ENCODE measurements at regions not wholly inside any gene's neighbourhood (a gene's known extent, or its start where the extent isn't known, plus 50 kb on each side); places are given as distances from the start of the nearest gene placed in this dataset.

DNA sequence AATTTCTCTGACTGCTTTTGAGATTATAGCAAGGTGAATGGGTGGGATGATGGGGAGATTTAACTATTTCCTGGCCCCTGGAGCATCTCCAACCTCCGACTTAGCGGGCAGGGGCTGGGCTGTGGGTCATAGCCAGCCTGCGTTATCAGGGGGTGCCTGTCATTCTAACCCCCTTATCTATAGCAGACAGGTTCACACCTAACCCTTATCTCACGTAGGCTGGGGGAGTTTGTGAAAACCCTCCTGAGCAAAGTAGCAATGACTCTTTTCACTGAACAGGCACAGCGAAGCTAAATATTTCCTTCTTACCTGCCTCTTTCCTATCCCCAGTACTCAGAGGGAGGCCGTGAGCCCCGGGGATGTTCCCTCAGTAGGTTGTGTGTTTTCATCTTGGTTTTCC is 511.4 kb upstream of the B3GAT1 start:
- TF ChIP-seq, protein P1, sequence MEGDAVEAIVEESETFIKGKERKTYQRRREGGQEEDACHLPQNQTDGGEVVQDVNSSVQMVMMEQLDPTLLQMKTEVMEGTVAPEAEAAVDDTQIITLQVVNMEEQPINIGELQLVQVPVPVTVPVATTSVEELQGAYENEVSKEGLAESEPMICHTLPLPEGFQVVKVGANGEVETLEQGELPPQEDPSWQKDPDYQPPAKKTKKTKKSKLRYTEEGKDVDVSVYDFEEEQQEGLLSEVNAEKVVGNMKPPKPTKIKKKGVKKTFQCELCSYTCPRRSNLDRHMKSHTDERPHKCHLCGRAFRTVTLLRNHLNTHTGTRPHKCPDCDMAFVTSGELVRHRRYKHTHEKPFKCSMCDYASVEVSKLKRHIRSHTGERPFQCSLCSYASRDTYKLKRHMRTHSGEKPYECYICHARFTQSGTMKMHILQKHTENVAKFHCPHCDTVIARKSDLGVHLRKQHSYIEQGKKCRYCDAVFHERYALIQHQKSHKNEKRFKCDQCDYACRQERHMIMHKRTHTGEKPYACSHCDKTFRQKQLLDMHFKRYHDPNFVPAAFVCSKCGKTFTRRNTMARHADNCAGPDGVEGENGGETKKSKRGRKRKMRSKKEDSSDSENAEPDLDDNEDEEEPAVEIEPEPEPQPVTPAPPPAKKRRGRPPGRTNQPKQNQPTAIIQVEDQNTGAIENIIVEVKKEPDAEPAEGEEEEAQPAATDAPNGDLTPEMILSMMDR (IDR thresholded peaks at IDR 0.05 in 2 of 3, conservative IDR thresholded peaks at IDR 0.05 in 1 of 3; ENCODE audit: borderline replicate concordance in 1 of 3, insufficient read depth in 1 of 3, low read depth in 2 of 3, low read length in 2 of 3) = no peak
- TF ChIP-seq POLR2AphosphoS5 (IDR thresholded peaks at IDR 0.05; ENCODE audit: low read depth, low read length) = no peak
- no peak for TF ChIP-seq POLR2A (IDR thresholded peaks at IDR 0.05; ENCODE audit: borderline replicate concordance, extremely low read depth, insufficient read depth, insufficient read length)
- no peak for TF ChIP-seq EZH2 (IDR thresholded peaks at IDR 0.05)
- TF ChIP-seq ZNF274 (IDR thresholded peaks at IDR 0.05; ENCODE audit: low read depth, low read length) = no peak
- TF ChIP-seq YY1 (IDR thresholded peaks at IDR 0.05; ENCODE audit: extremely low read depth, insufficient replicate concordance, low read depth, low read length) = no peak
- no peak for TF ChIP-seq JUND (IDR thresholded peaks at IDR 0.05)
- TF ChIP-seq, protein P2, sequence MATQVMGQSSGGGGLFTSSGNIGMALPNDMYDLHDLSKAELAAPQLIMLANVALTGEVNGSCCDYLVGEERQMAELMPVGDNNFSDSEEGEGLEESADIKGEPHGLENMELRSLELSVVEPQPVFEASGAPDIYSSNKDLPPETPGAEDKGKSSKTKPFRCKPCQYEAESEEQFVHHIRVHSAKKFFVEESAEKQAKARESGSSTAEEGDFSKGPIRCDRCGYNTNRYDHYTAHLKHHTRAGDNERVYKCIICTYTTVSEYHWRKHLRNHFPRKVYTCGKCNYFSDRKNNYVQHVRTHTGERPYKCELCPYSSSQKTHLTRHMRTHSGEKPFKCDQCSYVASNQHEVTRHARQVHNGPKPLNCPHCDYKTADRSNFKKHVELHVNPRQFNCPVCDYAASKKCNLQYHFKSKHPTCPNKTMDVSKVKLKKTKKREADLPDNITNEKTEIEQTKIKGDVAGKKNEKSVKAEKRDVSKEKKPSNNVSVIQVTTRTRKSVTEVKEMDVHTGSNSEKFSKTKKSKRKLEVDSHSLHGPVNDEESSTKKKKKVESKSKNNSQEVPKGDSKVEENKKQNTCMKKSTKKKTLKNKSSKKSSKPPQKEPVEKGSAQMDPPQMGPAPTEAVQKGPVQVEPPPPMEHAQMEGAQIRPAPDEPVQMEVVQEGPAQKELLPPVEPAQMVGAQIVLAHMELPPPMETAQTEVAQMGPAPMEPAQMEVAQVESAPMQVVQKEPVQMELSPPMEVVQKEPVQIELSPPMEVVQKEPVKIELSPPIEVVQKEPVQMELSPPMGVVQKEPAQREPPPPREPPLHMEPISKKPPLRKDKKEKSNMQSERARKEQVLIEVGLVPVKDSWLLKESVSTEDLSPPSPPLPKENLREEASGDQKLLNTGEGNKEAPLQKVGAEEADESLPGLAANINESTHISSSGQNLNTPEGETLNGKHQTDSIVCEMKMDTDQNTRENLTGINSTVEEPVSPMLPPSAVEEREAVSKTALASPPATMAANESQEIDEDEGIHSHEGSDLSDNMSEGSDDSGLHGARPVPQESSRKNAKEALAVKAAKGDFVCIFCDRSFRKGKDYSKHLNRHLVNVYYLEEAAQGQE (IDR thresholded peaks at IDR 0.05; ENCODE audit: low read depth) = no peak
- no peak for TF ChIP-seq SP1 (IDR thresholded peaks at IDR 0.05; ENCODE audit: low read depth)
- TF ChIP-seq, protein P3, sequence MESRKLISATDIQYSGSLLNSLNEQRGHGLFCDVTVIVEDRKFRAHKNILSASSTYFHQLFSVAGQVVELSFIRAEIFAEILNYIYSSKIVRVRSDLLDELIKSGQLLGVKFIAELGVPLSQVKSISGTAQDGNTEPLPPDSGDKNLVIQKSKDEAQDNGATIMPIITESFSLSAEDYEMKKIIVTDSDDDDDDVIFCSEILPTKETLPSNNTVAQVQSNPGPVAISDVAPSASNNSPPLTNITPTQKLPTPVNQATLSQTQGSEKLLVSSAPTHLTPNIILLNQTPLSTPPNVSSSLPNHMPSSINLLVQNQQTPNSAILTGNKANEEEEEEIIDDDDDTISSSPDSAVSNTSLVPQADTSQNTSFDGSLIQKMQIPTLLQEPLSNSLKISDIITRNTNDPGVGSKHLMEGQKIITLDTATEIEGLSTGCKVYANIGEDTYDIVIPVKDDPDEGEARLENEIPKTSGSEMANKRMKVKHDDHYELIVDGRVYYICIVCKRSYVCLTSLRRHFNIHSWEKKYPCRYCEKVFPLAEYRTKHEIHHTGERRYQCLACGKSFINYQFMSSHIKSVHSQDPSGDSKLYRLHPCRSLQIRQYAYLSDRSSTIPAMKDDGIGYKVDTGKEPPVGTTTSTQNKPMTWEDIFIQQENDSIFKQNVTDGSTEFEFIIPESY (IDR thresholded peaks at IDR 0.05; ENCODE audit: extremely low read depth, insufficient replicate concordance, low read length) = no peak
- TF ChIP-seq RAD21 (IDR thresholded peaks at IDR 0.05; ENCODE audit: low read depth) = no peak
- no peak for TF ChIP-seq EZH2phosphoT487 (IDR thresholded peaks at IDR 0.05; ENCODE audit: borderline replicate concordance)

Data from HCT116 (cell line).